PFSK-1 (cell line): ENCODE measurements at regions not wholly inside any gene's neighbourhood (a gene's known extent, or its start where the extent isn't known, plus 50 kb on each side); places are given as distances from the start of the nearest gene placed in this dataset.

Source experiments
- FOXP2 ChIP-seq: optimal IDR thresholded peaks from 2 replicates; pipeline ENCODE3; 2011; ENCODE audit warnings: borderline replicate concordance, control low read depth, inconsistent platforms; ENCODE audit not compliant: insufficient read depth; ENCODE audit errors: extremely low read length, extremely low read depth
- POLR2AphosphoS5 ChIP-seq: IDR thresholded peaks from 2 replicates; pipeline ENCODE4 v1.6.1; 2012; ENCODE audit warnings: low read depth, mild to moderate bottlenecking, control low read depth, low read length, moderate library complexity
- SIN3A ChIP-seq: IDR thresholded peaks from 2 replicates; pipeline ENCODE4 v1.6.1; 2012; ENCODE audit warnings: mild to moderate bottlenecking, low read length, moderate library complexity, borderline replicate concordance; ENCODE audit not compliant: insufficient read depth
- TAF1 ChIP-seq: IDR thresholded peaks from 2 replicates; pipeline ENCODE4 v1.6.1; 2012; ENCODE audit warnings: low read length, control low read depth, borderline replicate concordance; ENCODE audit not compliant: insufficient read depth
- TF ChIP-seq, protein P1 (sequence below), 2 experiments: IDR thresholded peaks; 2 replicates each; pipeline versions ENCODE4 v1.6.1 to v1.8.0; 2011 to 2012; ENCODE audit warnings: low read depth in 2 of 2, low read length in 2 of 2, control low read depth in 1 of 2, inconsistent platforms in 1 of 2, mild to moderate bottlenecking in 1 of 2, moderate library complexity in 1 of 2; ENCODE audit not compliant: insufficient read depth in 1 of 2

DNA sequence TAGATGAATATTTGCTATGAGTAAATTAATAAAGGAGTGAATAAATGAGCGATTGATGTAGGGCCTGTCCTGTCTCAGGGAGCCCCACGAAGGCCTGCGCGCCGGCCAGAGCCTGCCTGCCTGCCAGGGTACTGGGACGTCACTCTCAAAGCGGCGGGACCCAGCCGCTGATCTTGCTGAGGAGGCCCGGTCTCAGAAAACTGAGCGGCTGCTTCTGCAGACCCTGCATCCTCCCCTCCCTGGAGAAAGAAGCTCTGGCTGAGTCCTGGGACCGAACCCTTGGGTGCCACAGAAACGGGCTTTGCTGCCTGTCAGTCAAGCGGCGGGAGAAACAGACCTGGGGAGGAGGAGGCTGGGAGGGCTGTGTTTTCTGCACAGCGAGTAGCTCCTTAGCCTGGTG lies 91.6 kb upstream of the B3GAT1 start:
- TF ChIP-seq POLR2AphosphoS5 (no peak), SIN3A (no peak), FOXP2 (no peak), TAF1 (no peak)
- TF ChIP-seq, protein P1, sequence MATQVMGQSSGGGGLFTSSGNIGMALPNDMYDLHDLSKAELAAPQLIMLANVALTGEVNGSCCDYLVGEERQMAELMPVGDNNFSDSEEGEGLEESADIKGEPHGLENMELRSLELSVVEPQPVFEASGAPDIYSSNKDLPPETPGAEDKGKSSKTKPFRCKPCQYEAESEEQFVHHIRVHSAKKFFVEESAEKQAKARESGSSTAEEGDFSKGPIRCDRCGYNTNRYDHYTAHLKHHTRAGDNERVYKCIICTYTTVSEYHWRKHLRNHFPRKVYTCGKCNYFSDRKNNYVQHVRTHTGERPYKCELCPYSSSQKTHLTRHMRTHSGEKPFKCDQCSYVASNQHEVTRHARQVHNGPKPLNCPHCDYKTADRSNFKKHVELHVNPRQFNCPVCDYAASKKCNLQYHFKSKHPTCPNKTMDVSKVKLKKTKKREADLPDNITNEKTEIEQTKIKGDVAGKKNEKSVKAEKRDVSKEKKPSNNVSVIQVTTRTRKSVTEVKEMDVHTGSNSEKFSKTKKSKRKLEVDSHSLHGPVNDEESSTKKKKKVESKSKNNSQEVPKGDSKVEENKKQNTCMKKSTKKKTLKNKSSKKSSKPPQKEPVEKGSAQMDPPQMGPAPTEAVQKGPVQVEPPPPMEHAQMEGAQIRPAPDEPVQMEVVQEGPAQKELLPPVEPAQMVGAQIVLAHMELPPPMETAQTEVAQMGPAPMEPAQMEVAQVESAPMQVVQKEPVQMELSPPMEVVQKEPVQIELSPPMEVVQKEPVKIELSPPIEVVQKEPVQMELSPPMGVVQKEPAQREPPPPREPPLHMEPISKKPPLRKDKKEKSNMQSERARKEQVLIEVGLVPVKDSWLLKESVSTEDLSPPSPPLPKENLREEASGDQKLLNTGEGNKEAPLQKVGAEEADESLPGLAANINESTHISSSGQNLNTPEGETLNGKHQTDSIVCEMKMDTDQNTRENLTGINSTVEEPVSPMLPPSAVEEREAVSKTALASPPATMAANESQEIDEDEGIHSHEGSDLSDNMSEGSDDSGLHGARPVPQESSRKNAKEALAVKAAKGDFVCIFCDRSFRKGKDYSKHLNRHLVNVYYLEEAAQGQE (IDR thresholded peaks at IDR 0.05; ENCODE audit: insufficient read depth in 1 of 2, low read depth in 2 of 2, low read length in 2 of 2) = no peak

DNA sequence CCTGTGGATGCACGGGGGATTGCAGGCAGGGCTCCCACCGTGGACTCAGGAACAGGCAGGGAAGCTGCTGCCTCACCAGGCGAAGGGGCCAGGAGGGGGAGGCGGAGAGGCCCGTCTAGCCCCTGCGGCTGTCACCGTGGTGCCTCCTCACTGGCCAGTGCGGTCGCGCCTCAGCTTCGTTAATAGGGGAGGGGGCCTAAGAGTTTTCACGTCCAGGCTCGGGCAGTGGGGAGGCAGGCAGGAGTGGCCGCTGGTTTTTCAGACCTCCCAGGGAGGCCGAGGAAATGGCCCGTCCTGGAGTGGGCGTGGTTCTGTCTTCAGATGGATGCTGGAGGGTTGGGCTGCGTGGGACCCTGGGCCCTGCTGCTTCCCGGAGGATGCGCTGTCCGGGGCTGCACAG lies 91.1 kb upstream of the B3GAT1 start:
- TF ChIP-seq POLR2AphosphoS5 (no peak), TAF1 (no peak), SIN3A (no peak), FOXP2 (no peak)
- TF ChIP-seq, protein P1 (IDR thresholded peaks at IDR 0.05; ENCODE audit: insufficient read depth in 1 of 2, low read depth in 2 of 2, low read length in 2 of 2) = no peak

DNA sequence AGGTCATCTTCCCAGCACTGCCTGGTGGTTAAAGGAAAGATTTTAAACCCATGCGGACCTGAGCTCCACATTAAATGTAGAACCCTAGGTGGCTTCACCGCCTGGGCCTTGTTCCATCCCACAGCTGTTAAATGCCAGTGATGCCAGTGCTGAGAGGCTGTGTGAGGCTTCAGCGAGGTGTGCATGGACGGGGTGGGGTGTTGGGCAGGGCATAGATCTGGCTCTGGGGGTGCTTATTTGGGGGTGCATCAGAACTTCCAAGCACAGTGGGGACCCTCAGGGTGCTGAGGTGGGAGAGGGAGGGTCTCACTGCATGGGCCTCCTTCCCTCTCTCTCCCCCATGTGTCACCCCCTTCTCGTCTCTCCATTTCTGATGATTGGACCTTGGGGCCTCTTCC lies 90.1 kb upstream of the B3GAT1 start:
- no peak for TF ChIP-seq FOXP2

DNA sequence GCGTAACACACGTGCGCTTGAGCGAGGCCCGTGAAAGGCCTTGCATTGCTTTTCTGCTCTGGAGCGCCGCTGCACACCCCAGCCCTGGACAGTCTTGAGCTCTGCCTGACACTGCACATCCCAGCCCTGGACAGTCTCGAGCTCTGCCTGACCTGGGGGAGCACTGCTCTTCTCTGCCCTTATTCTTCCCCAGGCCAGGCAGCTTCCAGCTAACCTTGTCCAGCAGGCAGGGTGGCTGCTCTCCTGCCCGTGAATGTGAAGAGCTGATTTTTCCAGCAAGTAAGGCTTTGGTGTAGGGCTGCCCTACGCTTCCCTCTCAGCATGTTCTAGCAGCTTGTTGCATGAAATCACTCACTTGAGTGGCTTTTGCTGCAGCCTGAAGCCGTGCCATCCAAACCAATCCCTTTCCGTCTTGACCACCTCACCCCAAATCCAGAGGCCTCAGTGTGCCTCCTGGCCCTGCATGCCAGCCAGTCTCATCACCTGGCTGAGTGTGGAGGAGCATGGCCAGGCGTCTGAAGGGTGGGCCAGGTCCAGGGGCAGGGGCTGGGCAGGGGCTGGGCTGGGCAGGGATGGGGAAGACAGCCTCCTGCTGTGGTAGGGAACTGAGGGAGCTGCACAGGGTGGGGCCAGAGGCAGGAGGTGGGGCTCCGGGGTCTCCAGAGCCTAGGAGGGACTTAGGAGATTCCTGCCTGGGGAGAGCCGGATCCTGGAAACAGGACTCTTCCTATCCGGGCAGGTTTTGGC lies 89.5 kb upstream of the B3GAT1 start:
- TF ChIP-seq FOXP2 (no peak), SIN3A (no peak), POLR2AphosphoS5 (no peak), TAF1 (no peak)
- TF ChIP-seq, protein P1 (IDR thresholded peaks at IDR 0.05; ENCODE audit: insufficient read depth in 1 of 2, low read depth in 2 of 2, low read length in 2 of 2) = no peak

DNA sequence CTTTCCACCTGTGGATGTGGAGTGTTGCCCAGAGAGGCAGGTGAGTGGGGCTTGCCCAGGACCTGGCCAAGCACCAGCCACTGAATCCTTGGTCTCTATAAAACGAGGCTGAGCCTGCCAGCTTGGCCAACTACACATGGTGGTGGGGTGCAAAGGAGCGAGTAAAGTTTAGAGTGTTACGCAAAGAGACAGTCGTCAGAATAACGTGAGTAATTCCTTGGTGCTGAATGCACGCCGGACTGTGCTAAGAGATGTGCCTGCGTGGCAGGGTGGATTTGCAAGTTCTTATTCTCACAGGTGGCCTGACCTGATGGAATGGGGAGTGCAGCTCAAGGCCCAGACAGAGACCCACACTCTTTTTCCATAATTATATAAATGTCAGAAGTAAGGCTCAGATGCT lies 88.6 kb upstream of the B3GAT1 start:
- TF ChIP-seq TAF1 (no peak), POLR2AphosphoS5 (no peak), FOXP2 (no peak)
- TF ChIP-seq, protein P1 (IDR thresholded peaks at IDR 0.05; ENCODE audit: insufficient read depth in 1 of 2, low read depth in 2 of 2, low read length in 2 of 2) = no peak
